ENCODE measurements at regions not wholly inside any gene's neighbourhood (a gene's known extent, or its start where the extent isn't known, plus 50 kb on each side); places are given as distances from the start of the nearest gene placed in this dataset.
"Not testable (repeated sequence)": the region's sequence is repeated elsewhere in the genome, so short reads cannot be mapped to it uniquely, and the experiment has no call there.

DNA sequence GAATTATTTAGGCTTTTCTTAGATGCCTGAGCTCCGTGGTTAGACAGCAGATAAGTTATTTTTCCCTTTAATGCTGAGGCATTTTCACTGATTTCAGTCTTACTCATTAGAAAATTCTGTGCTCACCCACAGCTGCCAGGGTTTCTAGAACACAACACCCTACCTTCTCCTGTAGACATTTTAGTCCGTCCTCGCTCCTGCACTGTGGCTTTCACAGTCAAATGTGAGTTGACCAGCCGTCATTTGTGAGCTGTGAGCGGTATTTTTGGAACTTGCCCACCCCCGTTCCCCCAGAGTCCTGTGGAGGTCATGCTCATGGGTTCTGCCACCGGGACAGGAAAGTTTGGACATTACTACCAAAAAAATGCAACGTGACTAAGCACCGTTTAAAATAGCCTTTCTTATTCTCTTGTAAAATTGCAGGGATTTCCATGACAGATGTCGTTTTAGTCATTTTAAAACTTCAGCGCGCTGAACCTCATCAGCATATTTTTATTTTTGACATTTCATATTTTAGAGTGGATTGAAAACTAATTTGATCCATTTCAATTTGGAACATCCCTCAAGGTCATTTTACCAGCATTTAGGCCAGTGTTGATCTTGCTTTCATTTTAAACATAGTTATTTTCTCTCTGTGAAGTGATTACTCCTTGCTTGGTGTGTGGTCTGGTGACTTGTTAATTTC, 249.6 kb upstream of the PLGLB2 start:
- H3K27me3 ChIP-seq (ENCODE audit: control insufficient read depth, insufficient read depth); H3K4me3 ChIP-seq (ENCODE audit: low read length); intact Hi-C loops (cut with DNase I); H3K27ac ChIP-seq (ENCODE audit: low read length); H3K4me1 ChIP-seq (ENCODE audit: control insufficient read depth, insufficient read depth, low read length); H3K9me3 ChIP-seq (ENCODE audit: control insufficient read depth, low read length): not testable (repeated sequence)
- 14% methylated on average over 6 of the region's 12 CpGs for WGBS
- ATAC-seq (peak; percentile 8 to 41), DNase-seq (peak in 1 of 3 donors; percentile 50)

DNA sequence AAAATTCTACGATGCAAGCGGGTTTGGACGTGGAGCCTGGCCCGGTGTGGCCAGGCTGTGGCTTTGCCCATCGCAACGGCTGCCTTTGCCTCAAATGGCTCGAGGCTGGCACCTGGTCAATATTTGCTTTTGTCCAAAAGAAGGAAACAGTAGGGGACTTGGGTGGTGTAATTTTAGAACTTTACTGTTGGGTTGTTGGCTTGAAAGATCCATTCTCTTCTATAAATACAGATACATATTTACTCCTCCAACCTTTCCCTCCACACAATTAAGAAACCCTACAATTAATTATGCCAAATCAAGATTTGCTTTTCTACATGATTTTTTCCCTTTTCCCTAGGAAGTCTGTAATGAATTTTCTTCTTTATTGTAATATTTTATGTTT, 249.0 kb upstream of the PLGLB2 start:
- DNase-seq; H3K27ac ChIP-seq (ENCODE audit: low read length); H3K27me3 ChIP-seq (ENCODE audit: control insufficient read depth, insufficient read depth); H3K4me3 ChIP-seq (ENCODE audit: low read length); H3K4me1 ChIP-seq (ENCODE audit: control insufficient read depth, insufficient read depth, low read length); intact Hi-C loops (cut with DNase I); H3K9me3 ChIP-seq (ENCODE audit: control insufficient read depth, low read length): not testable (repeated sequence)
- WGBS = 7% methylated on average over 2 of the region's 7 CpGs
- ATAC-seq = peak in 1 of 2 donors; percentile 29

DNA sequence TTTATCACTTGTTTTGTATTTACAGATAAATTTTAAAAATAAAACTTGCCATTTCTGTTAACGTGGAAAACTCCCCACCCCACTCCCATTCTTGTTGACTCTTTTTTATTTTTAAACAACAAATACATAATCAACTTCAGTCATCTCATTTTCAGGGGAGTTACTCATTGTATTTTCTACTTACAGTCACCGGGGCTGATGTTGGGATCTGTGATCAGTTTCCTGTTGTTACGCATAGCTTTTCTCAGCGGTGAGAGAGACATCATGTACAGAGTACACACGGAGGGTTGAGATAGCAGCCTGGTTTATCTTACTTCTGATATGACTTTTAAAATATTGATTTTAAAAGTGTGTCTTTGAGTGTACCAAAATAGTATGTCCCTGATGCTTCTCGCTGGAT, 248.0 kb upstream of the PLGLB2 start:
- H3K27ac ChIP-seq (ENCODE audit: low read length); H3K4me3 ChIP-seq (ENCODE audit: low read length); H3K4me1 ChIP-seq (ENCODE audit: control insufficient read depth, insufficient read depth, low read length); intact Hi-C loops (cut with DNase I); H3K27me3 ChIP-seq (ENCODE audit: control insufficient read depth, insufficient read depth); DNase-seq; H3K9me3 ChIP-seq (ENCODE audit: control insufficient read depth, low read length): not testable (repeated sequence)
- 31% methylated on average over 4 of the region's 6 CpGs for WGBS
- peak in 1 of 2 donors; percentile 31 for ATAC-seq

DNA sequence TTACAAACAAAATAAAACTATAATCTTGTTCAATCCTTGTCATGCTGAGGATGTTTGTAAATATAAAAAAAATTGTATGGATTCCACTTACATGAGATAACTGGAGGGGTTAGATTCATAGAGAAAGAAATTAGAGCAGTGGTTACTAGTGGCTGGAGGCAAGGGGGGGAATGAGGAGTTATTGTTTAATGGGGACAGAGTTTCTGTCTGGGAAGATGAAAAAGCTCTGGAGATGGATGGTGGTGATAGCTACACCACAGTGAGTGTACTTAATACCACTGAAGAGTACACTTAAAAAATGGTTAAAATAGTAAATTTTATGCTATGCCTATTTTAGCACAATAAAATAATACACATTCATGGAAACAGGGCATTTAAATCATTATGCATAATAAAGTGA, 247.5 kb upstream of the PLGLB2 start:
- H3K27me3 ChIP-seq (ENCODE audit: control insufficient read depth, insufficient read depth); H3K4me3 ChIP-seq (ENCODE audit: low read length); H3K9me3 ChIP-seq (ENCODE audit: control insufficient read depth, low read length); DNase-seq; intact Hi-C loops (cut with DNase I); ATAC-seq; H3K4me1 ChIP-seq (ENCODE audit: control insufficient read depth, insufficient read depth, low read length); H3K27ac ChIP-seq (ENCODE audit: low read length): not testable (repeated sequence)

DNA sequence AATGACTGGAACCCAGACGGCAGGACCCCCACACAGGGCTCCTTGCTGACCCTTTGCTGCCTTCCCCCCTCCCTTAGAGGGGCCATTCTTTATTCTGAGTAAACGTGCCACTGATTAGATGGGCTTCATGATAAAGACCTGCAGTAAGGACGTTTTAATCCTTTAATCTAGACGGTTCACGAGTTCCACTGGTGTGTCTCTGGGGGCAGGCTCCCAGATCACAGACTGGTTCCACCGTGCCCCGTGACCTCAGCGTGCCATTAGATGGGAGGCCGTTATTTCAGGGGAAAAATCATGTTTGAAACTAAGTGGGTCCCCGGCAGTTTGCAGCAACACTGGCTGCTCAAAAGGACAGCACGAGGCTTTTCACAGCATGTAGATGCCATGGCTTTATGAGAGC, 246.9 kb upstream of the PLGLB2 start:
- intact Hi-C loops (cut with DNase I); H3K9me3 ChIP-seq (ENCODE audit: control insufficient read depth, low read length); H3K27ac ChIP-seq (ENCODE audit: low read length); ATAC-seq; H3K27me3 ChIP-seq (ENCODE audit: control insufficient read depth, insufficient read depth); H3K4me1 ChIP-seq (ENCODE audit: control insufficient read depth, insufficient read depth, low read length); H3K4me3 ChIP-seq (ENCODE audit: low read length); DNase-seq: not testable (repeated sequence)
- WGBS = 63% methylated on average over 10 of the region's 11 CpGs

DNA sequence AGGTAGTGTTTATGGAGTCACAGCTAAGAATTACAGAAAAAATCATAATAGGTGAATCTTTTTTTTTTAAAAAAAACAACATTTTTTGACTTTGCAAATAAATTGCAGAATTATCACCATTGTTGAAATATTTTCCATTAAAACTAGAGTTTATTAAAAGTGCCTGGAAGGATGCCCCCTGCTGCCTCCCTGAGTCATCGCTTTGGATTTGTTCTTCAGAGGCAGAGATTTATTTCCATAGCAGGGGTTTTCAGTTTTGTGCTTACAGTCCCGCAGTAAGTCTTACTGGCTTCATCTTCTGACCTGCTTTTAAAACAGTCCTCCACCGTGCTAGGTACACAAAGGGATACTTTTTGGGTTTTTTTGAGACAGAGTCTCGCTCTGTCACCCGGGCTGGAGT, 244.9 kb upstream of the PLGLB2 start:
- intact Hi-C loops (cut with DNase I); ATAC-seq; H3K27ac ChIP-seq (ENCODE audit: low read length); DNase-seq; H3K4me1 ChIP-seq (ENCODE audit: control insufficient read depth, insufficient read depth, low read length); H3K27me3 ChIP-seq (ENCODE audit: control insufficient read depth, insufficient read depth); H3K4me3 ChIP-seq (ENCODE audit: low read length); H3K9me3 ChIP-seq (ENCODE audit: control insufficient read depth, low read length): not testable (repeated sequence)
- WGBS = 96% methylated on average over 4 of the region's 5 CpGs

DNA sequence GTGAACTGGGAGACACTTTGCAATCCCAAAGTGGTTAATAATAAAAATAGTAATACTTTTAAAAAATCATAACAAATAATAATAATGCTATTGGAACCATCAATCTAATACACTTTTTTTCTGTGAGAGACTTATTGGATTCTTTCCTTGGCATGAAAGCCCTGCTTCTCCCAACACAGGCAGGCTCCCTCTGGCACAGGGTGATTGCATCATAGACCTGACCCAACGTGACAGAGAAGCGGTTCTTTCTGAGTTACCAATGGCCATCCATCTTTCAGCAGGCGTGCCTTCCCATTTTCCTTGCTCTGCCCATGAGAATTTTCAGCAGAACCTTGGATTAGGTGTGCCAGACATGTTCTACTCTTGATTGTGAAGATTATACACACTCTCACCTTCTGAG, 242.6 kb upstream of the PLGLB2 start:
- H3K4me3 ChIP-seq (ENCODE audit: low read length); ATAC-seq: not testable (repeated sequence)
- WGBS = no CpG with 5 or more reads among the region's 3 CpGs

DNA sequence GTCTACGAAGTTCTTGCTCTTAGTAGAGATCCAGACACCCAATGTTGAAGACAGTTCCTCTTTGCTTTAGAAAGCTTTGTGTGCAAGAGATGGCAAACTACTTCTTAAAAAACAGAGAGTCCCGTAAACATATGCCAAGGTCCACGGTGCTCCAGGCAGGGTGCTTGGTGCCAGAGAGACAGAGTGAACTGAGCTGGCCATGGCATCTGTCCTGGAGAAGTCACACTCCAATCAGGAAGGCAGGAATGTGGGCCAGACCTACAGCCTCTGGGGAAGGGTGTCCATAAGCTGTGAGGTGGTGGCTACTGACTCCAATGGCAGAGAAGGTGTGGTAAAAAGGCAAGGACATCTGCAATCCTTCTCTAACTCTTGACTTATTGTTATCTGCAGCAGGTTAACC, 242.0 kb upstream of the PLGLB2 start:
- peak in 1 of 2 donors; percentile 40 for ATAC-seq
- H3K9me3 ChIP-seq (ENCODE audit: control insufficient read depth, low read length); H3K4me3 ChIP-seq (ENCODE audit: low read length); intact Hi-C loops (cut with DNase I); H3K27me3 ChIP-seq (ENCODE audit: control insufficient read depth, insufficient read depth); H3K27ac ChIP-seq (ENCODE audit: low read length); DNase-seq; H3K4me1 ChIP-seq (ENCODE audit: control insufficient read depth, insufficient read depth, low read length): not testable (repeated sequence)
- WGBS = no CpG with 5 or more reads among the region's 3 CpGs

More for the DNA sequence above, 242.6 kb upstream of the PLGLB2 start:
- H3K27me3 ChIP-seq (ENCODE audit: control insufficient read depth, insufficient read depth); DNase-seq; H3K27ac ChIP-seq (ENCODE audit: low read length); H3K9me3 ChIP-seq (ENCODE audit: control insufficient read depth, low read length); intact Hi-C loops (cut with DNase I); H3K4me1 ChIP-seq (ENCODE audit: control insufficient read depth, insufficient read depth, low read length): not testable (repeated sequence)

DNA sequence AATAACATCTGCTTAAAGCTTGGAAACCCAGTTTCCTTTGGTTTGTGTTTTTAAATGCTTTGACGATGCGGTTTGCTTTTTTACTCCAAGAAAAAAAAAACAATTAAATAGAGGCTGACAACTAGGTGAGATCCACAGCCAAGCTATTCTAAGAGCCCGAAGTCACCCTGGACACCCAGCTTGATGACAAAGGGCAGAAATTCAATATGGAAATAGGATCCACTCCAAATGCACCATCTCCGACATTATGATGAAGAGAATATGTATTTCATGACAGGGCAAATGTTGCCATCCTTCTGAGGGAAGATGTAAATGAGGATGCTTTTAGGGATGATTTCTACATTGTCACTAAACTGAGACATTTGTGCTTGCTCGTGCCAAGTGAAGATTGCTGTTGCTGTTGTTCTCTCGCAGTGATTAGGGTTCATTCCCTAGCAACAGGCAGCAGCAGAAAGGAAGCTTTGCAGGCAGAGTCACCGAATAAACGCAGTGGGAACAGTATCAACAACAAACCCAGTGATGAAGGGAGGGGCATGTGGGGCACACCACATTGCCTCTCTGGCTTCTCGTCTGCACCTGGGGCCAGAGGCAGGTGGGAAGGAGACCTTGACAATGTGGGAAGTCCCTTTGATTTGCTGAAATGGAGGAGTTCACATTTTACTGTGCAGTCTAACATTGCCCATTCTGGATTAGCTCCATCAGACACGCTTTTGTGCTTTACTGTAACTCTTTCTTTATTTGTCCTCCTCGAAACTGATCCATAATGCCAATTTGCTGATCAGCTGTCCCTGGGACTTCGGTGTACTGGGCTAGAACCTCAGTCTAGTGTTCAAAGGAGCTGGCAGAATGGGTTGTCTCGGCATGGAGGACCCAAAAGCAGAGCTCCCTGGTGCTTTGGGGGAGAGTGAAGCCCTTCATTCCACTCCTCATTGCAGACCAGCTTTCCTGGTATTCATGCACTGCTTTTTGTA, 240.2 kb upstream of the PLGLB2 start:
- DNase-seq; H3K4me1 ChIP-seq (ENCODE audit: control insufficient read depth, insufficient read depth, low read length); intact Hi-C loops (cut with DNase I); H3K27me3 ChIP-seq (ENCODE audit: control insufficient read depth, insufficient read depth); H3K4me3 ChIP-seq (ENCODE audit: low read length); H3K9me3 ChIP-seq (ENCODE audit: control insufficient read depth, low read length): not testable (repeated sequence)
- peak overlapping the region; percentile 58 for H3K27ac ChIP-seq (ENCODE audit: low read length)
- 46% methylated on average over 9 of the region's 13 CpGs for WGBS
- peak; percentile 65 to 74 for ATAC-seq

DNA sequence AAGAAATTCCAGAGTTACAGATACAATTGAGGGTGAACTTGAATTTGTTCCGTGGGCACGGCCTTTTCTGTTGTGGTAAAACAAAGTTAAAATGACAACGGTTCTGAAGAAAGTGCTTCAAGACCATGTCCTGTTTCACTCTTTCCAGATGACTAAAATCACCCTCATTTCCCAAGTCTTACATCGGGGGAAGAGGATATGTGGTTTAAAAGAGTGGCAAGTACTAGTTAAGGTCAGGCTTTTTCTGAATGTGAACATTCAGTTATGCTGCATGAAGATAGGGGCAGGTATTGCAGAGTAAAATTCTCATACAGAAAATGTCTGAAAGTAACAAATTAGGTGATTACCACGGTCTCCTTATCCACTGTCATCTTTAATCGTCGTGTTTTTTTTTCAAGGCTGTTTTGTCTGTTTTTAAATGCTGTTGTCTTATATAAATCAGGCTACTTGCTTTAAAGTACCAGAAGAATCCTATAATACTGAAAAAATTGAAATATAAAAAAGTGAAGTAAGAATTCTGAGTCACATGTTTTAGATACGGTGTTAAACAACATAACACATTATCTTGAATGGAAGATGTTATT, 236.6 kb upstream of the PLGLB2 start:
- H3K27me3 ChIP-seq (ENCODE audit: control insufficient read depth, insufficient read depth); H3K27ac ChIP-seq (ENCODE audit: low read length); H3K4me3 ChIP-seq (ENCODE audit: low read length); H3K9me3 ChIP-seq (ENCODE audit: control insufficient read depth, low read length); H3K4me1 ChIP-seq (ENCODE audit: control insufficient read depth, insufficient read depth, low read length); intact Hi-C loops (cut with DNase I); ATAC-seq; DNase-seq: not testable (repeated sequence)
- WGBS = 76% methylated on average over 3 of the region's 8 CpGs
